ENCODE measurements at regions not wholly inside any gene's neighbourhood (a gene's known extent, or its start where the extent isn't known, plus 50 kb on each side); places are given as distances from the start of the nearest gene placed in this dataset.

GRCh38 chr1:184824691-184825323, 70.1 kb upstream of the EDEM3 start:
- no peak for TF ChIP-seq RAD21 (IDR thresholded peaks at IDR 0.05; ENCODE audit: low read depth)
- TF ChIP-seq EP300 (IDR thresholded peaks at IDR 0.05; ENCODE audit: borderline replicate concordance) = no peak
- TF ChIP-seq NFIC (IDR thresholded peaks at IDR 0.05) = no peak
- no peak for TF ChIP-seq TCF12 (IDR thresholded peaks at IDR 0.05; ENCODE audit: low read depth)
- TF ChIP-seq TAF1 (IDR thresholded peaks at IDR 0.05; ENCODE audit: low read depth) = no peak
- TF ChIP-seq MAX (IDR thresholded peaks at IDR 0.05) = no peak
- TF ChIP-seq YY1 (IDR thresholded peaks at IDR 0.05; ENCODE audit: low read depth) = no peak
- TF ChIP-seq USF1 (IDR thresholded peaks at IDR 0.05) = no peak
- no peak for TF ChIP-seq EGR1 (IDR thresholded peaks at IDR 0.05)
- no peak for TF ChIP-seq TEAD4 (IDR thresholded peaks at IDR 0.05)
- no peak for TF ChIP-seq FOXM1 (IDR thresholded peaks at IDR 0.05; ENCODE audit: borderline replicate concordance, low read depth)
- TF ChIP-seq CREB1 (IDR thresholded peaks at IDR 0.05; ENCODE audit: low read depth) = no peak
- TF ChIP-seq ZBTB7A (IDR thresholded peaks at IDR 0.05; ENCODE audit: low read depth) = no peak
- no peak for TF ChIP-seq CEBPB (IDR thresholded peaks at IDR 0.05)
- no peak for TF ChIP-seq REST (IDR thresholded peaks at IDR 0.05; ENCODE audit: low read depth)

DNA sequence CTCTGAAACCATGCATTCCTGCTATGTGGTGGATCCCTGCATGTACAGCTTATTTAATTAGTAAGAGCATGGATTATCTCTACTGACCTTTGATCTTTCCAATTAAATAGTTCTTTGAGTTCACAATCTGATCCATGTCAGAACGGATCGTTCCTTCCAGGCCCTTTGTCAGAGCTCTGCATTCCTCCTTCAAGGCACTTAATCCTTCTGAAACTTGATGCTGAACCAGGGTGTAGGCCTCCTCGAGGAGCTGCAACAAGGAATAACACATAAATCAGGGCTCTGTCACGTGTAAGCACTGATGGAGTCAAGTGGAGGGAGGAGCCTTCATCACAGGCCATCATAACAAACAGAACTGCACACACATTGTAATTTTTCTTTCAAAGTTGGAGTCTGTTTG, 68.4 kb upstream of the EDEM3 start:
- TF ChIP-seq NFIC (IDR thresholded peaks at IDR 0.05) = no peak
- no peak for TF ChIP-seq CEBPB (IDR thresholded peaks at IDR 0.05)
- TF ChIP-seq TAF1 (IDR thresholded peaks at IDR 0.05; ENCODE audit: low read depth) = no peak
- no peak for TF ChIP-seq REST (IDR thresholded peaks at IDR 0.05; ENCODE audit: low read depth)
- TF ChIP-seq TCF12 (IDR thresholded peaks at IDR 0.05; ENCODE audit: low read depth) = no peak
- TF ChIP-seq EP300 (IDR thresholded peaks at IDR 0.05; ENCODE audit: borderline replicate concordance) = no peak
- TF ChIP-seq EGR1 (IDR thresholded peaks at IDR 0.05) = no peak
- TF ChIP-seq ZBTB7A (IDR thresholded peaks at IDR 0.05; ENCODE audit: low read depth) = no peak

DNA sequence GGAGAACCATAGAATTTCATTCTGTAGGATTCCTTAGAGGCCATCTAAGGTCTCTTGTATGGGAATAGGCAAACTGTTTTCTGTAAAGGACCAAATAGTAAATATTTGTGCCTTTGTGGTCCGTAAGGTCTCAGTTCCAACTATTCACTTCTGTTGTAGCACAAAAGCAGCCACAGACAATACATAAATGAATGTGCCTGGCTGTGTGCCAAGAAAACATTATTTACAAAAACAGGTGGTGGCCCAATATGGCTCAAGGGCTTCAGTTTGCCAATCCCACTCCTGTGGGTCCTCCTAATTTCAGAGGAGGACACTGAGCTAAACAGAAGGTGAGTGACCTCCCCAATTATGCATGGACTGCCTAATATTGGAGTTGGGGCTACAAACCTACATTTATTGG, 67.6 kb upstream of the EDEM3 start:
- TF ChIP-seq RAD21 (IDR thresholded peaks at IDR 0.05; ENCODE audit: low read depth) = no peak
- TF ChIP-seq NFIC (IDR thresholded peaks at IDR 0.05) = 0 out of 2 replicates have a peak, but pooled peaks have one; percentile 8

DNA sequence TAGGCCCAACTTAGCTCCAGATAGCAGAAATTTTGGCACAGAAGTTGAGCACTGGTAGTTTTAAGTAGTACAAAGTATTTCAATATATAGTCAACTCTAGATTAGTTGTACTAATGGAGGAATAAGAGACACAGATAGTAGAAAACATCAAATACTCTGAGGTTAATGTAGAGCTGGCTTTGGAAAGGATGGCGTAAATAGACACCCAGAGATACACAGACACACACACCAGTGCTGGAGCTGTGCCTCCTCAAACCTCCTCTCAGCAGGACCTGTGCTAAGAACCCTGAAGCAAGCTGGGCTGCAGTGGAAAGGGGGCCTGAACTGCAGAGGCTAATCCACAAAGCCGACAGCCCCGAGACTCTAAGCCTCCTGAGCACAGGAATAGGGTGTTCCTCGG, 67.0 kb upstream of the EDEM3 start:
- no peak for TF ChIP-seq YY1 (IDR thresholded peaks at IDR 0.05; ENCODE audit: low read depth)
- TF ChIP-seq CEBPB (IDR thresholded peaks at IDR 0.05) = no peak
- TF ChIP-seq ZBTB7A (IDR thresholded peaks at IDR 0.05; ENCODE audit: low read depth) = no peak
- TF ChIP-seq CREB1 (IDR thresholded peaks at IDR 0.05; ENCODE audit: low read depth) = no peak
- no peak for TF ChIP-seq NFIC (IDR thresholded peaks at IDR 0.05)
- no peak for TF ChIP-seq TEAD4 (IDR thresholded peaks at IDR 0.05)
- TF ChIP-seq USF1 (IDR thresholded peaks at IDR 0.05) = no peak
- no peak for TF ChIP-seq TAF1 (IDR thresholded peaks at IDR 0.05; ENCODE audit: low read depth)
- no peak for TF ChIP-seq EP300 (IDR thresholded peaks at IDR 0.05; ENCODE audit: borderline replicate concordance)
- TF ChIP-seq MAX (IDR thresholded peaks at IDR 0.05) = no peak
- no peak for TF ChIP-seq EGR1 (IDR thresholded peaks at IDR 0.05)
- TF ChIP-seq FOXM1 (IDR thresholded peaks at IDR 0.05; ENCODE audit: borderline replicate concordance, low read depth) = no peak
- TF ChIP-seq REST (IDR thresholded peaks at IDR 0.05; ENCODE audit: low read depth) = no peak

DNA sequence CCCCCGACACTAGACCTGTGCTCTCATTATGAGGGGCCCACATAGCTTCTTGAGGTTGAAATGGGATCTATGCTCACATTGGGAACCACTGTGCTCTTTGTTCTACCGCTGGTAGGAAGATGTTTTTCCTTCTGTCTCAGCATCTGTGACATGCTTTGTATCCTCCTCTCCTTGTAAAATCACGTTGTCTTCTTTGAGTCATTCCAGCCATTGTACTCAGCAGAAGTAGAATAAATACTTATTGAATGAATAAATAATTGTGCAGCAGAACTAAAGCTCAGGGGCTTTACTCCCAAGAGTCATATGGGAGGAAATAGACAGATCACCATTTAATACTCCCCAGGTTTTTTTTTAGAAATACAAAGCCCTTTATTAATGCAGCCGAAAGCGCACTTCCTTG, 66.3 kb upstream of the EDEM3 start:
- TF ChIP-seq TCF12 (IDR thresholded peaks at IDR 0.05; ENCODE audit: low read depth) (no peak), FOXM1 (IDR thresholded peaks at IDR 0.05; ENCODE audit: borderline replicate concordance, low read depth) (no peak), USF1 (IDR thresholded peaks at IDR 0.05) (no peak), ZBTB7A (IDR thresholded peaks at IDR 0.05; ENCODE audit: low read depth) (no peak), TEAD4 (IDR thresholded peaks at IDR 0.05) (no peak), CEBPB (IDR thresholded peaks at IDR 0.05) (no peak), EP300 (IDR thresholded peaks at IDR 0.05; ENCODE audit: borderline replicate concordance) (no peak), REST (IDR thresholded peaks at IDR 0.05; ENCODE audit: low read depth) (no peak), MAX (IDR thresholded peaks at IDR 0.05) (no peak), EGR1 (IDR thresholded peaks at IDR 0.05) (no peak), RAD21 (IDR thresholded peaks at IDR 0.05; ENCODE audit: low read depth) (no peak), YY1 (IDR thresholded peaks at IDR 0.05; ENCODE audit: low read depth) (no peak), NFIC (IDR thresholded peaks at IDR 0.05) (no peak), CREB1 (IDR thresholded peaks at IDR 0.05; ENCODE audit: low read depth) (no peak), TAF1 (IDR thresholded peaks at IDR 0.05; ENCODE audit: low read depth) (no peak)
